Left renal cortex interstitium (tissue), 4 donors: ENCODE measurements at regions not wholly inside any gene's neighbourhood (a gene's known extent, or its start where the extent isn't known, plus 50 kb on each side); places are given as distances from the start of the nearest gene placed in this dataset.
"Not testable (repeated sequence)": the region's sequence is repeated elsewhere in the genome, so short reads cannot be mapped to it uniquely, and the experiment has no call there.

Experiments
- DNase-seq, 4 donors: peaks; one replicate each; pipeline ENCODE4 v3.0.0-alpha.2; 2013; ENCODE audit warnings: low read depth in 4 of 4, low spot score in 2 of 4, missing footprints in 1 of 4

GRCh38 chr10:38209332-38209731 lies 115.2 kb downstream of the ZNF37A start:
- DNase-seq = no peak

DNA sequence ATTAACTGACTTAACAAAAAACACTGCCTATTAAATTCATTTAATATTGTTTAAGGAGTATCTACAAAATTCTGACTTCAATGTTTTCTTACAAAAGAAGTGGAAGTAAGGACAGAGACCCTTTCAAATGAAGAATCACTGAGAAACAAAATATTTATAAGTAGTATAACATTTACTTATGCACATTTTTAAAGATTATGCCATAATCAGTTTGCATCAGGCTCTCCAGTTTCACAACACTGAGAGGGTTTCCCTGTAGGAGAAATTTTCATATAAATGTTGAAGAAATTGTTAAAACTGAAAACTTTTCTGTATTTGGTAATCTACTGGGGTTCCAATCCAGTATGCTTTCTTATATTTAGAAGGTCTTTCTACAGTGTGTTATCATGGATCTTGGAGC lies 115.6 kb downstream of the ZNF37A start:
- not testable (repeated sequence) for DNase-seq

- no peak for DNase-seq
Measured at GRCh38 chr10:38212460-38212859, 118.3 kb downstream of the ZNF37A start.

DNA sequence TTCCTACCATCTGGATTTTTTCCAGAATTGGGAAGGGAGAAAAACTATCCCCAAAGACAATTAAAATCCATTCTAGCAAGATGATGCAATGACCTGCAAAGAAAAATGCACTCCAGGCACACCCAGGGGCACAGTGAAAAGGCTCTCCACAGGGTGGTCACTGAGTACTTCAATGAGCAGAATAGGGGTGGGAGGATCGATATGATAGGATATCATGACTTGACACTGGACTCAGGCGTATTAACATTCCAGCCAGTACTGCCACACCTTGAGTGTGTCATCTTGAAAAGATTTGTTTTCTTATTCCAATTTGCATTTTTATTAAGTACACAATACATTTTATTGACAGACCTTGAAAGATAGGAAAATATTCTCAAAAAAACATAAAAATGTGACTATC lies 132.2 kb downstream of the ZNF37A start:
- no peak for DNase-seq

GRCh38 chr10:38228394-38228793 lies 134.3 kb downstream of the ZNF37A start:
- DNase-seq = no peak

DNA sequence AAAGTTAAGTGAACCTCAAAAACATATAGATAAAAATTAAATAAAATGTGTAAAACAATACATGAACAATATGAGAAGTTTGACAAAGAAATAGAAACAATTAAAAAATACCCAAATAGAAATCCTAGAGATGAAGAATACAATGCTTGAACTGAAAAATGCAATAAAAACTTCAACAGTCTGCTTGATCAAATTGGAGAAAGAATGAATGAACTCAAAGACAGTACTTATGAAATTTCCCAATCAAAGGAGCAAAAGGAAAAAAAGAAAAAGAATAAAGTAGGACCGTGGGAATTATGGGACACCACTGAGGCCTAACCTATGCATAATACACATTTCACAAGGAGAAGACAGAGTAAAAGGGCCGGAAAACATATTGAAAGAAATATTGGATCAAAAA lies 144.3 kb downstream of the ZNF37A start:
- DNase-seq = not testable (repeated sequence)

- DNase-seq = not testable (repeated sequence)
Measured at GRCh38 chr10:38242061-38242649, 148.0 kb downstream of the ZNF37A start.

DNA sequence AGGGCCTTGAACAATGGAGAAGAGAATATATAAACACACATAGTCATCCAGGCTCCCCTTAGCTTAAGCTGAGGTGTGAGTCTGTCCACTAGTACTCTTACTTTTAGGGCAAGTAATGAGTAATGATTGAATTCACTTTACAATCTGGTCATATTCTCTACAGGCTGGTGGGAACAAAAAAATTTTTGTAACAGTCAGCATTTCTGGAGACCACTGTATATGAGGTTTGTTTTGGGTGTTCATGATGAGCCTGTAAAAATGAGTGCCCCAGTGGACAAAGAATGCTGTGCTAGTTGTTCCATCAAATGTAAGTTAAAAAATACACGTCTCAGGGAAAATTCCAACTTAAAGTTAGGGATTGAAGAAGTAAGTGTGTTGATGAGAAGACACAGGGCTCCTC lies 154.0 kb downstream of the ZNF37A start:
- DNase-seq = not testable (repeated sequence)

GRCh38 chr10:38252551-38252950 lies 158.4 kb downstream of the ZNF37A start:
- DNase-seq = not testable (repeated sequence)

GRCh38 chr10:38267555-38267954 lies 173.4 kb downstream of the ZNF37A start:
- DNase-seq = not testable (repeated sequence)

DNA sequence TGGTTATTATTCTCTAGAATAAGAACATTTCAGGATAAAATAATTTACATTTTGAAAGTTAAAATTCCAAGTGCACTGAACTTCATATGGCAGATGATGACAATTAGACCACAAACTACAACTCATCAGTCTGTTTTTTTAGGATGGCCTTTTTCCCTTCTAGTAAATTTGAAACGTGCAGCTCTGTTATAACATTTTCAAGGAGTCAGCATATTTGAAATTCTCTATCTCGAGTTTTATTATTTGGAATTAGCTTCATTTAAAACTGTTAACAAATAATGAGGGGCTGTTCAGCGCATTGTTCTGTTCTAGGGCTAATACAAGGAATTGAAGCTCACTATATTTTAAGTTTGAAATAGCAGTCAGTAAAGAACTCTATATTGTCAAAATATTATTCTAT lies 176.9 kb downstream of the ZNF37A start:
- DNase-seq = not testable (repeated sequence)

GRCh38 chr10:38274879-38275278 lies 180.7 kb downstream of the ZNF37A start:
- not testable (repeated sequence) for DNase-seq

DNA sequence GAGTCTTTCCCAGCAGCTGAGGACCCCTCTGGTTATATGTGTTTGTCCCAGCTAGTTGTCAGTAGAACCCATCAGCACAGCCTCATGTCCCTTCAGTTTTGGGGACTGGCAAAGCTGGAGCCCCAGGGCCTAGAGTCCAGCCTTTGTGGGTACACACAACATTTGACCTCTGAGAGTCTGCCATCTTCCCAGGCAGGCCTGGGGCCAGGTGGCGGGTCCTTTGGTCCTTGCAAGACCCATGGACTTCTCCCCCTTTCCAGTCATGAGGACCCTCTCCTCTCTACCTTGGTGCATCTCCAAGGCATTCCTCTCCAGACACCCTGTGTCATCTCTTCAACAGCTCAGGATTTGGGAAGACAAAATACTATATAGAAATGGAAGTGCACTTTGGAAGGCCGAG lies 198.4 kb downstream of the ZNF37A start:
- DNase-seq = not testable (repeated sequence)

DNA sequence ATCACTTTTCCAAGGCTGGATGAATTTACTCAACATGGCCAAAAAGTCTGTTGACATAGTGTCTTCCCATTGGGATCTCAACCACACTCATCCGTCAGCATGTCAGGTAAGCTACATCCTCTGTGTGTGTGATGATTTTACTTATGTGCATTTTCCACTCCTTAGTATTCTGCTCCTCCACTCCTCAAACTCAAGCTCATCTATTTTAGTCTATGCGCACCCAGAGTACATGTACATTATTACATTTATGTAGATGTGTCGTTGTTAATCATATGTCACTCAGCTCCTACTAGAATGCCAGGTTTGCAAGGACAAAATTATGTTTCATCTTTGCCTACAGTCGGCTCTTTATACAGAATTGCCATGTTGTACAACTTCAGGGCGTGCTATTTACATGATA lies 216.0 kb downstream of the ZNF37A start:
- not testable (repeated sequence) for DNase-seq

DNA sequence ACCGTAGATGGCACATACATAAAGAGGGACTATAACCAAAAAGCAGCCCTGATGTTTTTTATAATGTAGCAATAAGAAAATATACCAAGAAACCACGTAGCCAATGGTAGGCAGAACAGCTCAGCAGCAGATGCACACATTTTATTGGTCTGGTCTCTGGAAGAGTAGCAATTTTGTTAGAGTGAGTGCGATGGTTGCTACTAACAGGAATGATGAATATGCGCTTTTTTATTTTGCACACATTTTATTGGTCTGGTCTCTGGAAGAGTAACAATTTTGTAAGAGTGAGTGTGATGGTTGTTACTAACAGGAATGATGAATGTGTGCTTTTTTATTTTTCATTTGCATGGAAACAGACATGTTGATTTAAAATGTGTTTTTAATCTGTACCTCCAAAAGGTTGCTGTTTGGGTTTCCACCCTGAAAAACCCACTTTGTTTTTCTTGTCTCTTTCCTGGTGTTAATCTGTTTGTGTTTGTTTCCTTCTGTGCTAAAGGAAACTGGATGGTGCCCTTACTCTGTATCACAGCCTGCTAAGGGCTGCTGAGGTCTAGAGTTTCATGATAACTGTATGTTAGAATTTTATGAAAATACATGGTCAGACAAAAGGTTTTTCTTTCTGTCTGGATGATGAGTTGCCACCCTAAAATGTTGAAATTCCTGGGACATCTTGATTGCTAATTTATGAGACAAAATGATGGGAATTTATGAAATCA lies 221.1 kb downstream of the ZNF37A start:
- DNase-seq = not testable (repeated sequence)

- DNase-seq = not testable (repeated sequence)
Measured at GRCh38 chr10:38321393-38321792, 227.3 kb downstream of the ZNF37A start.

- not testable (repeated sequence) for DNase-seq
Measured at GRCh38 chr10:38330306-38330705, 236.2 kb downstream of the ZNF37A start.

- not testable (repeated sequence) for DNase-seq
Measured at GRCh38 chr10:38331106-38331505, 237.0 kb downstream of the ZNF37A start.

DNA sequence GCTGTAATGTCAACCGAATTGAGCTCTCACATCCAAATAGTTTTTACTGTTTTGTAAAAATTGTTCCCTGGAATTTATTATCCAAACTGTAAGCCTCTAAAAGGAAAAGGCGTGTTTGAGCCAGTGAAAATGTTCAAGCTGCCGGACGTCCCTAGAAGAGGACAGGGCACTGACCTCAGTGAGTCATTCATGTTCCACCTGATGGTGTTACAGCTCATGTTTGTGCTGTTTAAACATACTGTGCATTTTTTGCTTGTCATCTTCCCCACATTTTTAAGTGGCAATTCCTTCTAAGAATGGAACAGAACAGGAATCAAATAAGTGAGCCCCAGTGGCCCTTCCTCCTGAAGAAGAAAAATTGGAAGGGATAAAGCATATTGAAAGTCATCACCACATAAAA lies 239.6 kb downstream of the ZNF37A start:
- DNase-seq = not testable (repeated sequence)

DNA sequence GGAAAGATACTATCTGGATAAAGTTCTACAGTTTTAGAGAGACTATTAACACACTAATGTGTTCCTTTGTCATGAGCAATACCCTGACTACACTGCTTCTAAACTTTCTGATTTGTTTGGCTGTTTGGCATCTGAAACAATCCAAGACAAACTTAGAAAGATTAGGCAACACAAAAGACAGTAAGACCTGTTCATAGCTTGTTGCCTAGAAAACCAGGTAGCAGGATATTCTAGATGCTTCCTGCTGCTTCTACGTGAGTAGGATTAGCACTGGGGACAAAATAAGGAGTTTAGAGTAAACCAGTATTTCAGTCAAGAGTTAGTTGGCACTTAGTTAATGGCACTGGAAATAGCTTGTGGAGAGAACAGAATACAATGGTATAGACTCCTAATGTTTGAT lies 256.5 kb downstream of the ZNF37A start:
- DNase-seq = not testable (repeated sequence)

GRCh38 chr10:38354410-38354809 lies 260.3 kb downstream of the ZNF37A start:
- DNase-seq = not testable (repeated sequence)

DNA sequence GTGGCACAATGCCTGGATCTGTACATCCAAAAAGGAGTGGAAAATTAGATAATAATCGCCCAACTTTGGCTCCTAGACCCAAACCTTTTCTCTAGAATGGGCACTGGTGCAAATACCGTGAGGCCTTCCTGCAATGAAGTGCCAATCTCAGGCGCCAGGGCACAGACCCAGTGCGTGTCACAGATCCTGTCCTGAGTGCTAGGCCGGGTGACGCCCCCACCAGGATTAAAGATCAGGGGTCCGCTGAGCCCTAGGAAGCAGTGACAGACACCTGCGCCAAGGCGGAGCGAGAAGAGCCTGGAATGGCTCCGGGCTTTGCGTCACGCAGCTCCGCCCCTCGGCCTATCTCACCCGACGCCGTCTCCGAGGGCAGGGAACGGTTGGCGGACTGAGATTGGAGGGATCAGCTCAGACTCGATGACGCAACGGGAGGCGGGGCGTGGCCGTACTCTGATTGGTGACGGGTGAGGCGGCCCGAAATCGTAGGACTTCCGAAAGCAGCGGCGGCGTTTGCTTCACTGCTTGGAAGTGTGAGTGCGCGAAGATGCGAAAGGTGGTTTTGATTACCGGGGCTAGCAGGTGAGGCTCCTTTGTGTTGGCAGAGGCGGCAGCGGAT lies 261.9 kb downstream of the ZNF37A start:
- DNase-seq = peak; percentile 21 to 49 (median 28)
